A549 (cell line): ENCODE measurements at regions not wholly inside any gene's neighbourhood (a gene's known extent, or its start where the extent isn't known, plus 50 kb on each side); places are given as distances from the start of the nearest gene placed in this dataset.

Experiments
- ATAC-seq, 2 experiments: fragments of 200-7000 bp in 1 of 2; fragments of >200 bp in 1 of 2; cut with Nextera tagmentation in 1 of 2; cut with Tn5 transposase in 1 of 2; 3 replicates each; pipeline versions ENCODE4 v1.8.0 to v1.9.1; 2018 to 2020; ENCODE audit warnings: mild to moderate bottlenecking in 1 of 2, moderate library complexity in 1 of 2
- CTCF ChIA-PET: fragments of 300-600 bp; sonication (Branson Sonifier 250); formaldehyde crosslinking; extraction: SDS; loops from one replicate; lab custom pipeline; 2021; ENCODE audit warnings: antibody characterized with exemption, inconsistent platforms; lab: Yijun Ruan, JAX
- POLR2A ChIA-PET: fragments of 350-600 bp; formaldehyde crosslinking; extraction: SDS; loops from one replicate; lab custom pipeline; 2021; ENCODE audit warnings: antibody characterized with exemption, inconsistent platforms; lab: Yijun Ruan, JAX
- DNase-seq, 2 experiments: peaks; one replicate each; pipeline versions ENCODE4 v3.0.0 to v3.0.0-alpha.2; 2011 to 2016; ENCODE audit warnings: low read depth in 1 of 2, low spot score in 1 of 2
- FAIRE-seq: peaks from 2 replicates; lab custom pipeline; 2011; peaks lifted over from hg19 to GRCh38; lab: Jason Lieb, UNC
- H3K27ac ChIP-seq, 2 experiments: fragments of >200 bp; sonication (Bioruptor Twin); formaldehyde crosslinking; 3 replicates each; pipeline ENCODE4 v1.5.1; 2016 to 2017
- H3K4me1 ChIP-seq: fragments of >200 bp; sonication (Bioruptor Twin); formaldehyde crosslinking; 3 replicates; pipeline ENCODE4 v1.6.1; 2016
- H3K4me2 ChIP-seq: fragments of >200 bp; sonication (Bioruptor Twin); formaldehyde crosslinking; 3 replicates; pipeline ENCODE4 v1.6.1; 2016
- H3K4me3 ChIP-seq: fragments of >200 bp; sonication (Bioruptor Twin); formaldehyde crosslinking; 3 replicates; pipeline ENCODE4 v1.5.1; 2016
- H3K9me3 ChIP-seq: fragments of >200 bp; sonication (Bioruptor Twin); formaldehyde crosslinking; 3 replicates; pipeline ENCODE4 v1.6.1; 2016
- BCL3 ChIP-seq: fragments of >200 bp; sonication (Bioruptor Twin); formaldehyde crosslinking; IDR thresholded peaks from 3 replicates; pipeline ENCODE4 v1.6.1; 2016
- BHLHE40 ChIP-seq: IDR thresholded peaks from 2 replicates; pipeline ENCODE4 v1.6.1; 2012; ENCODE audit warnings: low read depth, low read length, inconsistent platforms
- CBX2 ChIP-seq: fragments of 200-600 bp; sonication (generic); IDR thresholded peaks from 2 replicates; pipeline ENCODE4 v1.6.1; 2016; ENCODE audit warnings: low read depth, mild to moderate bottlenecking, borderline replicate concordance
- CBX8 ChIP-seq: fragments of 200-600 bp; sonication (generic); IDR thresholded peaks from 2 replicates; pipeline ENCODE4 v1.6.1; 2016
- CEBPB ChIP-seq, 2 experiments: fragments of >200 bp in 1 of 2; sonication (Bioruptor Twin) in 1 of 2; formaldehyde crosslinking in 1 of 2; IDR thresholded peaks; 2 replicates each; pipeline ENCODE4 v1.6.1; 2012 to 2016
- CHD2 ChIP-seq: fragments of 150-350 bp; IDR thresholded peaks from 2 replicates; pipeline ENCODE4 v1.6.1; 2014; ENCODE audit warnings: low read length; ENCODE audit not compliant: partially characterized antibody
- CHD4 ChIP-seq: fragments of 200-600 bp; sonication (generic); IDR thresholded peaks from 2 replicates; pipeline ENCODE4 v1.6.1; 2016; ENCODE audit warnings: antibody characterized with exemption, mild to moderate bottlenecking, borderline replicate concordance
- CTCF ChIP-seq: fragments of >200 bp; sonication (Bioruptor Twin); formaldehyde crosslinking; IDR thresholded peaks from 3 replicates; pipeline ENCODE4 v1.5.1; 2016
- ESRRA ChIP-seq: fragments of 150-350 bp; IDR thresholded peaks from 2 replicates; pipeline ENCODE4 v1.6.1; 2014; ENCODE audit warnings: mild to moderate bottlenecking, low read length, borderline replicate concordance
- FOSB ChIP-seq: fragments of 250-450 bp; sonication (Bioruptor Pico); IDR thresholded peaks from 2 replicates; pipeline ENCODE4 v1.5.0; 2020; ENCODE audit warnings: mild to moderate bottlenecking, moderate library complexity
- FOXS1 ChIP-seq: fragments of 250-450 bp; sonication (Bioruptor Pico); IDR thresholded peaks from 2 replicates; pipeline ENCODE4 v1.5.0; 2020; ENCODE audit warnings: mild to moderate bottlenecking, moderate library complexity
- HEYL ChIP-seq: fragments of 250-450 bp; sonication (Bioruptor Pico); IDR thresholded peaks from 2 replicates; pipeline ENCODE4 v1.8.0; 2021; ENCODE audit warnings: mild to moderate bottlenecking, moderate library complexity
- HOXA7 ChIP-seq: fragments of 250-450 bp; sonication (Bioruptor Pico); IDR thresholded peaks from 2 replicates; pipeline ENCODE4 v1.5.0; 2020; ENCODE audit warnings: mild to moderate bottlenecking, moderate library complexity
- HOXB5 ChIP-seq: fragments of 250-450 bp; sonication (Bioruptor Pico); IDR thresholded peaks from 2 replicates; pipeline ENCODE4 v1.5.0; 2020; ENCODE audit warnings: mild to moderate bottlenecking, moderate library complexity
- NFE2L2 ChIP-seq: fragments of 150-350 bp; conservative IDR thresholded peaks from 2 replicates; pipeline ENCODE4 v1.6.1; 2014; ENCODE audit warnings: low read length
- NPAS2 ChIP-seq: fragments of 250-450 bp; sonication (Bioruptor Pico); IDR thresholded peaks from 2 replicates; pipeline ENCODE4 v1.8.0; 2022; ENCODE audit warnings: mild to moderate bottlenecking, moderate library complexity, borderline replicate concordance
- POLR2AphosphoS2 ChIP-seq: conservative IDR thresholded peaks from 2 replicates; pipeline ENCODE4 v1.6.1; 2012; ENCODE audit warnings: low read length, improper control_type of control experiment, inconsistent platforms
- RFX5 ChIP-seq: fragments of 450-650 bp; IDR thresholded peaks from 2 replicates; pipeline ENCODE4 v1.7.1; 2014; ENCODE audit warnings: antibody characterized with exemption, mild to moderate bottlenecking, moderate library complexity
- SMC3 ChIP-seq: fragments of >200 bp; sonication (Bioruptor Twin); formaldehyde crosslinking; IDR thresholded peaks from 3 replicates; pipeline ENCODE4 v1.6.1; 2018; ENCODE audit warnings: inconsistent platforms
- SREBF2 ChIP-seq: fragments of 450-650 bp; IDR thresholded peaks from 2 replicates; pipeline ENCODE4 v1.6.1; 2014; ENCODE audit warnings: mild to moderate bottlenecking, moderate library complexity
- TFCP2L1 ChIP-seq: fragments of 250-450 bp; sonication (Bioruptor Pico); IDR thresholded peaks from 2 replicates; pipeline ENCODE4 v1.5.0; 2021; ENCODE audit warnings: mild to moderate bottlenecking
- USF2 ChIP-seq: fragments of 450-650 bp; IDR thresholded peaks from 2 replicates; pipeline ENCODE4 v1.6.1; 2014; ENCODE audit warnings: antibody characterized with exemption
- ZC3H11A ChIP-seq: fragments of 450-650 bp; IDR thresholded peaks from 2 replicates; pipeline ENCODE4 v1.6.1; 2014; ENCODE audit warnings: antibody characterized with exemption, mild to moderate bottlenecking
- WGBS: methylation state at CpG from one replicate; pipeline ENCODE4 v1.1.6; 2017; ENCODE audit errors: missing lambda C conversion rate; 5-methylcytosine and 5-hydroxymethylcytosine counted together

GRCh38 chr1:87191646-87192045 is 137.0 kb upstream of the LMO4 start:
- Histone ChIP-seq H3K4me3 (no peak overlapping the region), H3K4me2 (no peak overlapping the region), H3K4me1 (no peaks in the 10 kb centered on the region), H3K9me3 (0 out of 3 replicates have a peak, but pooled peaks cover 6% of the 10 kb centered on the region), H3K27ac (no peak overlapping the region)
- 16% methylated on average over 2 of the region's 2 CpGs for WGBS
- CTCF ChIA-PET, result interaction anchor here (1.4 kb wide), 1 partner anchor 9 kb away, joined by 4 read pairs; no protein-coding TSS in a partner anchor
- no peak for FAIRE-seq
- POLR2A ChIA-PET, result no interaction called here
- DNase-seq, result no peak
- no peak for TF ChIP-seq TFCP2L1 (CRISPR knock-in tag)
- ATAC-seq, result no peak

- ATAC-seq (no peak), FAIRE-seq (no peak), DNase-seq (no peak)
- H3K27ac ChIP-seq, result no peak overlapping the region
- 75% methylated on average over 1 of the region's 1 CpG for WGBS
- no peak overlapping the region for H3K4me3 ChIP-seq
- 0 out of 3 replicates have a peak, but pooled peaks cover 6% of the 10 kb centered on the region for H3K9me3 ChIP-seq
- POLR2A ChIA-PET, result no interaction called here
- TF ChIP-seq BHLHE40, result no peak
- no peak for TF ChIP-seq ZC3H11A
- no peak for TF ChIP-seq HEYL
- no peak for TF ChIP-seq CBX2
- no peak for TF ChIP-seq CHD4
- TF ChIP-seq FOXS1 (CRISPR knock-in tag), result no peak
- no peak for TF ChIP-seq ESRRA
- no peak for TF ChIP-seq FOSB (CRISPR knock-in tag)
- no peak for TF ChIP-seq SMC3
- TF ChIP-seq CHD2, result no peak
- TF ChIP-seq POLR2AphosphoS2, result no peak
- TF ChIP-seq CEBPB (IDR thresholded peaks at IDR 0.05), result no peak
- no peak for TF ChIP-seq BCL3
- TF ChIP-seq HOXB5 (CRISPR knock-in tag), result no peak
- TF ChIP-seq RFX5, result no peak
- no peaks in the 10 kb centered on the region for H3K4me1 ChIP-seq
- no peak overlapping the region for H3K4me2 ChIP-seq
- CTCF ChIA-PET, result no interaction called here
Observed at GRCh38 chr1:87194271-87194774, 134.4 kb upstream of the LMO4 start.

- CTCF ChIA-PET, result no interaction called here
- H3K4me1 ChIP-seq, result no peaks in the 10 kb centered on the region
- H3K4me2 ChIP-seq, result no peak overlapping the region
- H3K9me3 ChIP-seq, result 0 out of 3 replicates have a peak, but pooled peaks cover 6% of the 10 kb centered on the region
- POLR2A ChIA-PET, result no interaction called here
- ATAC-seq, result no peak
- DNase-seq, result no peak
- no peak overlapping the region for H3K4me3 ChIP-seq
- FAIRE-seq, result no peak
- TF ChIP-seq FOXS1 (CRISPR knock-in tag) (no peak), USF2 (no peak), CHD4 (no peak), SREBF2 (no peak), HOXA7 (CRISPR knock-in tag) (no peak), NPAS2 (CRISPR knock-in tag) (no peak), CTCF (no peak), CBX8 (no peak), RFX5 (no peak), NFE2L2 (no peak)
- no peak overlapping the region for H3K27ac ChIP-seq
Observed at GRCh38 chr1:87194856-87195255, 133.8 kb upstream of the LMO4 start.
